ENCODE measurements at regions not wholly inside any gene's neighbourhood (a gene's known extent, or its start where the extent isn't known, plus 50 kb on each side); places are given as distances from the start of the nearest gene placed in this dataset.

- no peak for TF ChIP-seq CTCF (IDR thresholded peaks at IDR 0.05)
- Histone ChIP-seq H3K9ac (ENCODE audit: low read depth in 2 of 2, low read length in 2 of 2) (no peak overlapping the region), H3K27me3 (no peaks in the 10 kb centered on the region), H3K4me1 (no peaks in the 10 kb centered on the region), H3K4me3 (no peak overlapping the region), H3K36me3 (no peaks in the 10 kb centered on the region), H3K27ac (no peak overlapping the region), H3K9me3 (no peaks in the 10 kb centered on the region)
- no peak for DNase-seq
- intact Hi-C loops (cut with DNase I): no loop called here
These were observed 69.8 kb downstream of the TNFSF18 start for GRCh38 chr1:172980971-172981370.

Data from colonic mucosa (tissue), 4 donors.